Stimulated activated CD4-positive, alpha-beta T cell treated with anti-CD3 and anti-CD28 coated beads, Interleukin-12 subunit alpha, Interleukin-12 subunit beta, amount 100 ng/mL, for 24 hours (primary cell): ENCODE measurements at regions not wholly inside any gene's neighbourhood (a gene's known extent, or its start where the extent isn't known, plus 50 kb on each side); places are given as distances from the start of the nearest gene placed in this dataset.
"Not testable (repeated sequence)": the region's sequence is repeated elsewhere in the genome, so short reads cannot be mapped to it uniquely, and the experiment has no call there.

Experiments used
- DNase-seq, 2 experiments: peaks; one replicate each; pipeline ENCODE4 v3.0.0-alpha.2; 2020; ENCODE audit warnings: low read depth in 2 of 2

DNA sequence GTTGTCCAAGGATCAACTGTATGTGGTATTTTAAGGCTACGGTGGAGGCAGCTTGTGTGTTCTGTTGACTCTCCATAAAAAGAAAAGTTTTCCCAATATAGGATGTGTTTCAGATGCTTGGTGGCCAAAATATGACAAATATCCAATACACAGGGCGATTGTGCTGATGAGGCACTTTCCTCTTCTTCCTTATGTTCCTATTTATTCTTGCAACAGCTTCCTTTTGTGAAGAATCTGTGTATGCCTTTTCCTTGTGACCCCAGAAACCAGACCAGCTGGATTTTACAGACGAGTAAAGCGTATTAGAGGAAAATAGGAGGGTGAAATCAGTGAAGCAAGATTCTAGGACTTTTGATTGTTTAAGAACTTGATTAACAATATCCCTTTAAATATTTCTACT is 452.0 kb downstream of the DMAC1 start:
- no peak for DNase-seq

DNA sequence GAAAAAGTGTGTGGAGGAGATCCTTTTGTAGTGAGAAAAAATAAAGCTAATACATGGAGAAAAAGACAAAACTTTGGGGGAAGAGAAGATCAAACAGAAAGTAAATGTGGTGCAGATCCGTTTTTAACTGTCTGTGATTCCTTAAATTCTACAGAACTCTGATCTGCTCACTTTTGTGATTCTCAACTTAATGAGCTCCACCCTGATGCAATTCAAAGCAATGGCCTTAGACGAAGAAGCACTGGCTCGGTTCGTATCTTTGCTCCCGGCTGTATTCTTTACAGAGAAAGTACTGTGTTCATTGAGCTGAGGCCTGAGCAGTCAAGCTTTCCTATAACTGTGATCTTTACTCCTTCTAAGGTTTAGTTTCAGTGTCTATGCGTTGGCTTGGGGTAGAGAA is 453.4 kb downstream of the DMAC1 start:
- no peak for DNase-seq

DNA sequence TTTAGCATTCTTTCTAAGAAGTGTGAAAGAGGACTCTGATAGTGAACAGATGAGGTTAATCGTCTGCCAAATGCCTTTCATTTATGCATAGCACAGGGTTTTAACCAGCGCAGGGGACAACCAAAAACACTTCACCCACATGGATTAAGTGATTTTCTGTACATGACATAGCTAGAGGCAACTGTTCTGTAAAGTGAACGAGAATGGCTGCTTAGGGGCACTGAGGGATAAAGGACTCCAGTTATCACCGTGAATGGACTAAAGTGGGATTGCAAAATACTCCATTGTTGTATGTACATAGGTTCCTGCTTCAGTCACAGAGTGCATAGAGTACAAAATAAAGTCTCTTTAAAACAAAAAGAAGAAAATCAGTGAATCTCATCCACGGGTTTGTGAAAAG is 456.8 kb downstream of the DMAC1 start:
- DNase-seq, result no peak

DNA sequence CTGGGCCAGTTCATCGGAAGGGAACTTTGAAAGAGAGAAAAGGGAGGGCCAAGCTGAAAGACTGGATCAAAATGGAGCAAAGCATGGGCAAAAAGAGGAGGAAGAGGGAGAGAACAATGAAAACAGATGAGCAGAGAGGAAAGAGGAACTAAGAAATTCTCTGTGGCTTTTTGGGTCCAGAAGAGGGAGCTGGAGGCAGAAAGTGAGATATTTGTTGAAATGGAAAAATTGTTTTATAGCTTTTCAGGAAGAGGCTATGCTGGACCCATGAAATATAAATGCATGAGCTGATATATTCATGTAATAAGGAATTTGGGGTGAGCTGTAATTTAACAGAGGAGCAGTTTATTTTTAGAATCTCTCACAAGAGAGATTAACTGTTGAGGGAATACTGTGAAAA is 457.3 kb downstream of the DMAC1 start:
- no peak for DNase-seq

DNA sequence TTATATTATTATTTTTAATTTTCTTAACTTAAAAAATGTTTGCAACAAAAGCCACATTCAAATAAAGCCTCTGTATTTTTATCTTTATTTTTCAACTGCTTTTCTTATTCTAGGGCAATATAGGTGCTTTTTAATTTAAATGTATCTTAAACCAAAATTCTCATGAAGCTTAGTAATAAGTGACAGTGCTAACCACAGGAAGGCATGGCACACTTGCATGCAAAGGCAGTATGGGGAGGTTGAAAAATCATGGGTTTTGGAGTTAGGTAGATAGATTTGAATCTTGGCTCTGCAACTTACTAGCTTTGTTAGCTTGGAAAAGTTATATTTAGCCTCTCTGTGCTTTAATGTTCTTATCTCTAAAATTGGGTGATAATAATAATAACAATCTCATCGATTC is 458.0 kb downstream of the DMAC1 start:
- no peak for DNase-seq

DNA sequence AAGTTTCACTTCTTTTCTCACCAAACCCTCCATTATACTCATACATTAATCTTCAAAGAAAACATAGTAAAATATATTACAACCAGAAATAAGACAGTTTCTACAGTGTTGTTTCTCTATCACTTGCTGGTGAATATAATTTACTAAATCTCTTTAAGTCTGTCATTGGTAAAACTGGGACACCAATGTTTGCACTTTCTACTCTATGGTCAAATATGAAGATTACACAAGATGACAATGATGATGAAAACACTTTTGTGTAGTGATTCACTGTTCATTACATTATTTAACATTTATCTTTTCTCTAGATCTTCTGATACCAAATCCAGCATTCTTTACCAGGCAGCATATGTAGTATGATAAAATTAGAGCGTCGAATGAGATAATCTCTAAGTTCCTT is 459.1 kb downstream of the DMAC1 start:
- DNase-seq, result no peak

DNA sequence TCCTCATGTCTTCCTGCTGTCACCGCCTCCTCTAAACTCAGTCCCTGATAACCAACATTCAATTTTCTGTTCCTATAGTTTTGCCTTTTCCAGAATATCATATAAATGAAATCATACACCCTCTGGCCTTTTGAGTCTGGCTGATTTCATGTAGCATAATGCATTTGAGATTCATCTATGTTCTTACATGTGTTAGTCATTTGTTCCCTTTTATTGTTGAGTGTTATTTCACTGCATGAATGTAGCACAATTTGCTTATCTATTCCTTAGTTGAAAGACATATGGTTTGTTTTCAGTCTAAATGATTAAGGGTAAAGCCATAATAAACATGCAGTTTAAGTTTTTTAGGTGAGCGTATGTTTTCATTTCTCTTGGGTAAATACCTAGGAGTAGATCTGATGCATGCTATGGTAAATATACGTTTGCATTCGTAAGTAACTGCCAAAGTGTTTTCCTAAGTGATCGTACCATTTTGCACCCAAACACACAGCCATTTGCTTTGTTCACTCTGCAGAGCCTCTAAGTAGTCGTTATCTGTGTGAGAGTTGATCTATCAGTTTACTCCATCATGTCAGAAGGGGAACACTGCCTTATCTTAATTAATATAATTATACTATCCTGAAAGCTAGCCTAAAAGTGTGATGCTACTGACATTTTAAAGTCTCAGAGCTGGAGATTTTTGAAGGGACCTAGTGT is 460.8 kb downstream of the DMAC1 start:
- DNase-seq, result no peak

DNA sequence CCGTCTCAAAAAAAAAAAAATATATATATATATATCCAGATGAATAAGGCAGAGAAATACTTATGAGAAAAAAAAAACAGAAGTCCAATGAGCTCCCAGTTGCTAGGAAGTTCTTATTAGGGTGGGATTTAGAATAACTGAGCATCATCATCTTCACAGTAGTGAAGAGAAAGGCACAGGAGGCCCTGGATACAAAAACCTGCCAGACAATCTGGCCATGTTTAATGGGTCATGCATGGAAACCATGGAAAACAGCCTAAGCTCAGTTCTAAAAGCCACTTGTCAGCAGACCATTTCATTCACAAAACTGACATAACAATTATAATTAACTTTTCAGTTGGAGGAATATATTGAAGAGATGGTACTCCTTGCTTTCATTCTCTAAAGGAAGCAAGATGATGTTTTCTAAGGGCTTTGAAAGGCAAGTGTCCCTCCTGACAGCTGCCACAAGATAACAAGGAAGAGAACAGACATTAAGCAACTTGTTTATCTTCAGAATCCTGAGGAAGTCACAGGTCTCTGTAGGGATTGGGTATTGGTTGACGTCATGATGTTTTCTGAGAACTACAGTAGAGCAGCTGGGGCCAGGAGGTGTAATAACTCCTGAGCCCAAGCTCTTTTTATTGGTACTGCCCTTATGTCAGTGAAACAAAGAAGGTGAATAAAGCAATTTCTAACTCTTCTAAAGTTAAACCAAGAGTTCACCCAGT is 463.1 kb downstream of the DMAC1 start:
- no peak for DNase-seq

DNA sequence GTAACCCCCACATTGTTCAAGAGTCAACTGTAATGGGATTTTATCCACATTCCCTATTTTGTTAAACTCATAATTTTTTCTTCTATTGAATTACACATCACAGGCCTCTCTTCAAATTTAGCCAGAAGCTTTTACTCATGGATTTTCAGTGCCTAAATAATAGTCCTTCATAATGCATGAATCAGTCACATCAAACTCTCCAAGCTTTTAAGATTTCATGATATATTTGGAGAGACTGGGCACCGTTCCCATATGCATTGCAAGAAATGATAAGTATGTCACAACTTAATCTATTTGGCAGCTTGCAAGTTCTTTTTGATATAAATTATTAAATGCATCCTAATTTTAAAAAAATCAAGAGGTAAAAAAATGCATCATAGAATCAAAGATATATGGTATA is 465.9 kb downstream of the DMAC1 start:
- no peak for DNase-seq

DNA sequence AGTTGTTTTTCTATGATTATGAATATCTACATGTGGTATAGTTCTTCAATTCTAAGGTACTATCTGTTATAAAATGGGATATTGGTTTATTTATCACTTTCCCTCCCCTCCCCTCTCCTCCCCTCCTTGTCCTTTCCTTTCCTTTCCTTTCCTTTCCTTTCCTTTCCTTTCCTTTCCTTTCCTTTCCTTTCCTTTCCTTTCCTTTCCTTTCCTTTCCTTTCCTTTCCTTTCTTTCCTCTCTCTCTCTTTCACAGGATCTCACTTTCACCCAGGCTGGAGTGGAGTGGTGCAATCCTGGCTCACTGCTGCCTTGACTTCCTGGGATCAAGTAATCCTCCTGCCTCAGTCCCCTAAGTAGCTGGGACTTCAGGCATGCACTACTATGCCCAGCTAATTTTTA is 466.8 kb downstream of the DMAC1 start:
- no peak for DNase-seq

DNA sequence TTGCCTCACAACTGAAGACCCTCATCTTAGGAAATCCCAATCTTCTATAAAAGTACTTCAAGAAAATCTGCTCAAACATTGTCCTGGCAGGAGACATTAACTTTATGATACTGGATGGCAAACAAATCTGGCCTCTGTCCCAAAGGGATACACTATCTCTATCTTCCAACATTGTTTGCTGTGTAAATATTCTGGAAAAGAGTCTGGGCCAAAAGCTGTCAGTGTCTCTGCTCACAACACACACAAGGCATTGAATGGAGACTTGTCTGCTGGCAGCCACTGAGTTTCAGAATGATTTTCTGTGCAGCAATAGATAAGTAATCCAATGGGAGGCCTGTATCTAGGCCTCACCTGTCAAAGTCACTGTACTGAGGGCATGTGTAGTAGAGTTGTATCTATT is 471.1 kb downstream of the DMAC1 start:
- no peak for DNase-seq

DNA sequence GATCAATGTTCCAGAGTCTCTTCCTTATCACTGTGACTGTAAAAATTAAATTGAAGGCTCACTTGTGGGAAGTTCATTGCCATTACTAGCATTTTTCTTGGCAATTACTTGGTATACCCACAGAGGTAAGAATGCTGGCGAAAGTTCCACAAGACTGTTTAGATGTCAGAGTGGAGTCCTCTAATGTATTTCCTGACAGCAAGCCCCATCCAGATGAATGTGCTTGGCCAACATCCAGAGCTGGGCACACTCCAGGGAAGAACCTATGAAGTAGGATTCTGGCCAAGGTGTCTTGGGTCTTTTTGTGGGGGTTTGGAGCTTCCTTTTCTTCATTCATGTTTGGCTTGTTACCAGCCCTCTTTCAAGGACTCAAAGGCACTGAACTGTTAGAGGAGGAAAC is 473.6 kb downstream of the DMAC1 start:
- DNase-seq, result no peak

DNA sequence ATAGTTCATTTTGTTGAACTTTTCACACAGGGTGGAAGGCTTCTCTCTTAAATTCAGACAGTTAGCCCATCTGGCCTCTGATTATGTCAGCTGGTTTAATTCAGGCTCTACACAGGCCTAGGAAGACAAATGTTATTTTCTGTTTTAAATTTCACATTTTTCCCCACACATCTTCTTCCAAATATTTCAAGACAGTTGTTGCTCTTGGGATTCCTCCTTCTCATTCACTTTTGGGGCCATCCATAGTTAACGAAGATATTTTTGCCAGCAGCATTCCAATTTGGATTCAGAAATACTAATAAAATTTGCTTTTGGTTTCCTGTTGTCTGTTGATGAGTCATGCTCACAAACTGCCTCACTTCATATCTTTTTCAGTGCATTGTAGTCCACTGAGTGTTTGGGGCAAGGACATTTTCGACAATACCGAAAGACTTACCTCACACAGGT is 475.4 kb downstream of the DMAC1 start:
- no peak for DNase-seq

DNA sequence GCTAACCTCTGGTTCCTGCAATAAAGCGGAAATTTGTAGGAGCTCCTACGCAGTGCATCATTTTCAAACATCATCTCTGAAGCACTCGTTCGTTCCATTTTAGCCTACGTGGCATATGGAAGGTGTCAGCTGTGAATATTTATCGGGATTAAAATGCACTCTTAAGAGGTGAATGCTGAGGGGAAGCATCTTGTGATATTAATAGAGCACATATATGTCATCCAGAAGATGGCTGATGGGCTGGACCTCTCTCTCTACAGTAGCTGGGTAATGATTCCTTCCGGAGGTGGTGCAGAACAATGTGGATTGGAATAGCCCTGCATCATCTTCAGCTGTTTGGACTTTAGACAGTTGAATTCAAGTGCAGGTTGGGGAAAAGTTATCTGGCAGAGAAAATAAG is 478.7 kb downstream of the DMAC1 start:
- DNase-seq, result no peak

DNA sequence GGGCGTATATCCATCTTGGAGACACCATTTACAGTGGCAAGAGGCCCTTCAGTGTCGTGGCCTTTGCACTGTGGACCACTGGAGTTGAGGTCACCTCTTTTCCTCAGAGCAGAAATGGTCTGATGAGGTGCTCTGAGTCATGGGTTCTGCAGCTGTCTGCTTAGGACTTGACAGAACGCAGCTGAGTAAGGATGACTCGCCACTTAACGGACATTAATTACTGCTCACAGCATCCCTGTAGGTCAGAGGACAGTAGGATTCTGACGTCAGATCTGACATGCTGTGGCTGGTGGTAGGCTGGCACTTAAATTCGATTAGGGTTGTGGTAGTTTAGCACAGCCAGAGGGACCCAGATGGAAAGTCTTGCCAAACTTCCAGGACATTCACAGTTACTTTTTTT is 479.4 kb downstream of the DMAC1 start:
- DNase-seq, result no peak

DNA sequence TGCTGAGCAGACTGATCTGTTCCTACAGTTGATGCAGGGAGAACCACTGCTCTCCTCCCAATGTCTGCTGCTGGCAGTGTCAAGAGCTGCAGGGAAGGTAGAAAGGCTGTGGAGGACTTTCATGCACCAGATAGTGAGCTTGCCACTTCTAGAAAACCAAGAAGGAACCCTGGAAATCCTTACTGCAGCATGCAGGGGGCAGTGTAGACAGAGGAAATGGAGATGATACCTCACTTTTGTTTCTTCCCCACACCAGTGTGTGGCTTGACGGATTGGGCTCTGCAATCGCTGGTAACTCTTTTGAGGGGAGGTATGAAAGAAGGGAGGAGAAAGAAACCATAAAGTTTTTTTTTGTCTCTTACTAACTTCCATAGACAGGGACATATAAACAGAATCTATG is 480.7 kb downstream of the DMAC1 start:
- DNase-seq, result no peak

DNA sequence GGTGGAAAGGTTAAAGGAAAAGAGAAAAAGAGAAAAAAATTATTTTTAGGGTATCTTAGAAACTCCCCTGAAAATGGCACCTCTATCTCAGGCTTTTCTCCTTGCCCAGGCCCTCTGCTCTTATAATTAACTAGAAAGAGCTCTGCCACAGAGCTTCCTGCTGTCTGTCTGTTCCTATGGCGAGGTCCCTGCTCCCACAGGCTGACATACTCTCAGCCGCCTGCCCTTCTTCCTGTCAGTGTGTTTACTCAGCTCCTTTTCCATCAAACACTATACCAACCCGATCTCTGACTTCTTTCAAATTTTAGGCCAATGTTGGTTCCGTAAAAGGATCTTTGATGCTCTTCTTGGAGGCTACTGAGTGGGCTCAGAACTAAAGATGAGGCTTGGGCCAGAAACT is 482.6 kb downstream of the DMAC1 start:
- no peak for DNase-seq

DNA sequence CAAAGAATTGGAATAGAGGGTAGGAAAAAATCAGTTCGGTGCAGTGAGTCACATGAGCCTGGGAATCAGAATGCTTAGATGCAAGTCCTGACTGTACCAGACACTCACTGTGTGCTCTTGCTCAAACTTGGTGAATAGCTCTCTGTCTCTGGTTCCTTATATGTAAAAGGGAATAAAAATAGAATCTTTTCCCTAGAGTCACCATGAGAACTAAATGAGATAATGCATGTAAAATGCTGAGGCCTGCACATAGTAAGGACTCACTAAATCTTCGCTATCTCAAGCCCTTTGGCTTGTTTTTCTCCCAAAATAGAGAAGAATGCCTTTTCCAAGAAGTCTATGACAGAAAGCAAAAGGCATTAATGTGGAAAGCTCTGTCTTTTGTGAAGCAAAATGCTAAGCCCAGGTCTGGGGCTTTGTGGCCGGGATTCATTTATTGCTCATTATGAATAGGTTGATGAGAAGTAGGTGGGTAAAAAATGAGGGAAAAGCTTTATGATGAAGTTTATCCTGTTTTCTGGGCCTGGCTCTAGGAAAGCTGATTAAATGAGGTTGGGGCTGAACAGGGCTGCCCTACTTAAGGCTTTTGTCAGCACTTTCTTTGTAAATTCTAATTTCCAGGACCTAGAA is 483.3 kb downstream of the DMAC1 start:
- no peak for DNase-seq

DNA sequence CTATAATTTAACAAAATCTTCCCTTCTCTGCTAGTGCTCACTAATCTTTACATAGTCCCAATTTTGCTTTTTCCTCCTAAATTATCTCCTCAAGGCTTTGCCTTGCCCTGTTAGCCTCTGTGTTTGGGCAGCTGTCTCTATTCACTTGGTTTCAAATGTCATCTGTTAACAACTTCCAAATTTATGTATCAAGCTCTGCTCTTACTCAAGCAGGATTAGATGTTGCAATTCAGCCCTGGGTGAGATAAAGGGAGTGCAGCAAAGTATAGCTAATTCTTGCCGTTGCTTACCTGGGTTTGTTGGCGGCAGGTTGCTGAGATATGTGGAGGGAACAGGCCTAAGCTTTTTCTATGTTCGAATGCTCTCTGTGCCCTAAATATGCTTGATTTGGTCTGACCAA is 483.8 kb downstream of the DMAC1 start:
- no peak for DNase-seq

DNA sequence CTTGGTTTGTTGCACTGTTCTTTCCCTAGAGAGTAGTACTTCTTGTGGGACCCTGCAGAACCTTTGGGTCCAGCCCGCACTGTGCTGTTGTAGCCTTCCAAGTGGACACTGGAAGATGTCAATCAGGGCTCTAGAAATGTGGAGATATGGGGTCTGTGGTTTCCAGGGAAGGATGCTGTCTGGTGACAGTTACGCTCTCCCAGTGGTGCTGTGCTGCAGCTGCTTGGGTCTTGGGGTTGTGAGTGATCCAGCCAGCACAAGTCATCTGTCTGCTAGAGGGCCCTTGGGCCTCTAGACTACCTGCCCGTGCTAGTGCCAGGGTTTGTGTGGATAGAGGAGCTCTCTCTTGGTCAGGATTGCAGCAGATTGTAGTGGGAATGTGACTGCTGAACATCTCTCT is 484.5 kb downstream of the DMAC1 start:
- DNase-seq, result no peak

DNA sequence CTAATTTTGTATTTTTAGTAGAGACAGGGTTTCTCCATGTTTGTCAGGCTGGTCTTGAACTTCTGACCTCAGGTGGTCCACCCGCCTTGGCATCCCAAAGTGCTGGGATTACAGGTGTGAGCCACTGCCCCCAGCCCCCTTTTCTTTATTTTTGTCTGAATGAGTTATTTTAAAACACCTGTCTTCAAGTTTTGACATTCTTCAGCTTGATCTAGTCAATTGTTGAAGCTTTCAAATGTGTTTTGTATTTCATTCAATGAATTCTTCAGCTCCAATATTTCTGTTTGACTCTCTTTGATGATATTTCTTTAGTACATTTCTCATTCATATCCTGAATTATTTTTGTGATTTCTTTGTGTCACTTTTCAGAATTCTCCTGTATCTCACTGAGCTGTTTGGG is 486.2 kb downstream of the DMAC1 start:
- DNase-seq, result no peak

DNA sequence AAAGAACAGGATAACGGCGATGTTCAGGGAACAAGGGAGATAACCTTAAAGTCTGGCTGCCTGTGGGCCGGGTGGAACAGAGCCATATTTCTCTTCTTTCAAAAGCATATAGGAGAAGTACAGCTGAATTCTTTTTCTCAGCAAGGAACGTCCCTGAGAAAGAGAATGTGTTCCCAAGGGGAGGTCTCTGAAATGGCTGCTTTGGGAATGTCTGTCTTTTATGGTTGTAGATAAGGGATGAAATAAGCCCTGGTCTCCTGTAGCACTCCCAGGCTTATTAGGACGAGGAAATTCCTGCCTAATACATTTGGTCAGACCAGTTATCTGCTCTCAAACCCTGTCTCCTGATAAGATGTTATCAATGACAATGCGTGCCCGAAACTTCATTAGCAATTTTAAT is 490.5 kb downstream of the DMAC1 start:
- DNase-seq, result not testable (repeated sequence)

DNA sequence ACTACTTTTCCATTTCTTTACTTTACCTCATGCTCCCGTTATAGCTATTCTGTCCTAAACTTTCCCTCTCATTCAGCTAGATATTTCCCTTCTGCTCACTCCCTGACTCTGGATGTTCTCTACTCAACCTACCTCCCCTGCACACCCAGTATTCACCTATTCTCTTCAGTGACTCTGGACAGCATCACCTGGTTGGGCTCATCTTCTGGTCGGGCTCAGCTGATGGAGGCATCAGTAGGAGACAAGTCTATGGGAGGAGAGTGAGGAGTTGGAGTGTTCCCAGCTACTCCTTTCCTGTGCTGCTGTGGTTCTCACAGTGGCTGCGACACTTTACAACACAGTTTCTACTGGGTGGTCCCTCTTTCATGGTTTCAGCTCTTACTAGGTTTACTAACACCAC is 493.9 kb downstream of the DMAC1 start:
- DNase-seq, result no peak
